ENCODE measurements at regions not wholly inside any gene's neighbourhood (a gene's known extent, or its start where the extent isn't known, plus 50 kb on each side); places are given as distances from the start of the nearest gene placed in this dataset.
"Not testable (repeated sequence)": the region's sequence is repeated elsewhere in the genome, so short reads cannot be mapped to it uniquely, and the experiment has no call there.

DNA sequence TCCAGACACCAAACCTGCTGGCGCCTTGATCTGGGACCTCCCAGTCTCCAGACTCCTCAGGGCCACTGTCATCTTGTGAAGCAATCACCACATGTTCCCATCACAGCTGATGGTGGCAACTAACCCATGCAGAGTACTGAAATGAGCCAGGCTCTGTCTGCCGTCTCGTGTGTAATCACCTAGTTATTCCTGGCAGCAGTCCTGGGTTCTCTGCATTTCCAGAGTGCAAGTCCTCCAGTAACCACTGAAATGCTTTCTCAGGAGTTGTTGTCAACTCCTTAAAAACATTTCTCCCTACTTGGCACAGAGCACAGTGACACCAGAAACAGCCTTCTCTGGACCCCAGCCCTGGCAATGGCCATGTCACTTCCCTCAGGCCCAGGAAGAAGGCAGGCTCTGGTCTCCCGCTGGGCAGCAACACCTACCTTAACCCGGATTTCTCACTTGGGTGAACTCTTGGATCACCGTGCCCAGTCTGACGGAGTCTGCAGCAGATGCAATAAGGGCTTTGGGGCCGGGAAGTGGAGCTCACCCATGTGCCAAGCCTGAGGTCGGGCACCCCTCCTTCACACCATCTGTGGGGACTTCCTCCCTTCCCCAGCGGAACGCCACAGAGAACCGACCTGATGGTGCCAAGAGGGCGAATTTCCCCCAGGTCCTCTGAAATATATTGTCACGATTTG, 189.5 kb upstream of the NPAP1 start:
- TF ChIP-seq, protein P1, sequence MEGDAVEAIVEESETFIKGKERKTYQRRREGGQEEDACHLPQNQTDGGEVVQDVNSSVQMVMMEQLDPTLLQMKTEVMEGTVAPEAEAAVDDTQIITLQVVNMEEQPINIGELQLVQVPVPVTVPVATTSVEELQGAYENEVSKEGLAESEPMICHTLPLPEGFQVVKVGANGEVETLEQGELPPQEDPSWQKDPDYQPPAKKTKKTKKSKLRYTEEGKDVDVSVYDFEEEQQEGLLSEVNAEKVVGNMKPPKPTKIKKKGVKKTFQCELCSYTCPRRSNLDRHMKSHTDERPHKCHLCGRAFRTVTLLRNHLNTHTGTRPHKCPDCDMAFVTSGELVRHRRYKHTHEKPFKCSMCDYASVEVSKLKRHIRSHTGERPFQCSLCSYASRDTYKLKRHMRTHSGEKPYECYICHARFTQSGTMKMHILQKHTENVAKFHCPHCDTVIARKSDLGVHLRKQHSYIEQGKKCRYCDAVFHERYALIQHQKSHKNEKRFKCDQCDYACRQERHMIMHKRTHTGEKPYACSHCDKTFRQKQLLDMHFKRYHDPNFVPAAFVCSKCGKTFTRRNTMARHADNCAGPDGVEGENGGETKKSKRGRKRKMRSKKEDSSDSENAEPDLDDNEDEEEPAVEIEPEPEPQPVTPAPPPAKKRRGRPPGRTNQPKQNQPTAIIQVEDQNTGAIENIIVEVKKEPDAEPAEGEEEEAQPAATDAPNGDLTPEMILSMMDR (IDR thresholded peaks at IDR 0.05; ENCODE audit: insufficient read depth, low read depth, low read length): not testable (repeated sequence)
- not testable (repeated sequence) for TF ChIP-seq EZH2 (IDR thresholded peaks at IDR 0.05; ENCODE audit: insufficient read depth, low read length)
